Activated CD4-positive, alpha-beta T cell treated with anti-CD3 and anti-CD28 coated beads, Interleukin-2, amount 50 U/mL, for 24 hours (primary cell): ENCODE measurements at regions not wholly inside any gene's neighbourhood (a gene's known extent, or its start where the extent isn't known, plus 50 kb on each side); places are given as distances from the start of the nearest gene placed in this dataset.
"Not testable (repeated sequence)": the region's sequence is repeated elsewhere in the genome, so short reads cannot be mapped to it uniquely, and the experiment has no call there.

Source experiments
- DNase-seq, 2 donors: peaks; one replicate each; pipeline ENCODE4 v3.0.0-alpha.2; 2020; ENCODE audit warnings: low read depth in 1 of 2, low spot score in 1 of 2

- no peak for DNase-seq
These were observed 656.0 kb upstream of the CELF4 start for GRCh38 chr18:38221476-38222100.

DNA sequence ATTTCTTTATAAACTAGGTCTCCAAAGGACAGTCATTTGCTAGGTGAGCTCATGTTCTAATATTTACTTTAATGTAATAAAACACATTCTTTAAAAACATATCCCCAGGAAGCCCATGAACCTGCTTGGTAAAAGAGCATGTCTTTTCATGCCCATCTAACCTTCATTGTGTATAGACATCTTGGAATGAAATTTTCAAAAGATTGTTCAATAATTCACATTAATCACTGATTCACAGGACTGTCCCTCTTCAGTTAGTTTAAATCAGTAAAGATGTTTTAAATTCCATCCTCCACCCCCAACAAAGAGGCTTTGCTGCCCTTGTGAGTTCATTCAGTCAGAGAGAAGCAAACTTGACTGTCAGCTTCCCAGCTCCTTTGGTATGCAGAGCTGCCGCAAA is 633.4 kb upstream of the CELF4 start:
- no peak for DNase-seq

GRCh38 chr18:38198526-38198925 is 632.9 kb upstream of the CELF4 start:
- DNase-seq, result no peak

DNA sequence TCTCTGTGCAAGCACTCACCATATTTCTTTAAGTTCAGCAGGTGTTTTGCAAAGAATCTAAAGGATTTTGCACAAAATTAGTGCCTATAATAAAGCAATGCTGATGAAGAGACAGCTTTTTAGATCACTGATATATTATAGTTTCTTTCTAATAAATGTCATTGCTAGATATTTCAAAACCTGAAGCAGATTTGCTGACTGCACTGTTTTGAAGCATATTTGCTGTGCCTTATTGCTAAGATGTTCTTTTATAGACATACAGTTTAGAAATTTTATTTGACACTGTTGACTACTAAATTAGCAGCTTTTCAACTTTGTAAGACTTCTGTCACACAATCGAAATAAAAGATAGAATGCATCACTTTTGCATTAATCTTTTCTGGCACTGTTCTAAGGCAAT is 620.9 kb upstream of the CELF4 start:
- no peak for DNase-seq

- DNase-seq, result no peak
These were observed 609.0 kb upstream of the CELF4 start for GRCh38 chr18:38174594-38174993.

DNA sequence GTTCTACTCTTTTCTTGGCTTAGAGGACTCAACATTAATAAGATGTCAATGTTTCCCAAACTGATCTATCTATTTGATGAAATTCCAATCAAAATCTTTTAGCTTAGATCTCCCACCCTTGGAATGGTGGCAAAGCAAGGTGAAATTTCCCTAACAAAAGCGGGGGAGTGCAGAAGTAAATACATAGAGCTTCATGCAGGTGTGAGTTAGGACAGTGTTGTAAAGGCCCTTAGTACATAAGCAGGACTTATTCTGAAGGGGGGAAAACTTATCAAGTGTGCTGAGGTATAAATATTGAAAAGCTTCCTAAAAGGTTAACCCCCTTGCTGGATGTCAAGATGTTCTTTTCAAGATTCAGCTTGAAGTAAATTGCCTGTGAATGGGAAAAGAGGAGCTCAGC is 608.6 kb upstream of the CELF4 start:
- no peak for DNase-seq

GRCh38 chr18:38170845-38171244 is 605.2 kb upstream of the CELF4 start:
- DNase-seq, result no peak

GRCh38 chr18:38167623-38168022 is 602.0 kb upstream of the CELF4 start:
- no peak for DNase-seq

DNA sequence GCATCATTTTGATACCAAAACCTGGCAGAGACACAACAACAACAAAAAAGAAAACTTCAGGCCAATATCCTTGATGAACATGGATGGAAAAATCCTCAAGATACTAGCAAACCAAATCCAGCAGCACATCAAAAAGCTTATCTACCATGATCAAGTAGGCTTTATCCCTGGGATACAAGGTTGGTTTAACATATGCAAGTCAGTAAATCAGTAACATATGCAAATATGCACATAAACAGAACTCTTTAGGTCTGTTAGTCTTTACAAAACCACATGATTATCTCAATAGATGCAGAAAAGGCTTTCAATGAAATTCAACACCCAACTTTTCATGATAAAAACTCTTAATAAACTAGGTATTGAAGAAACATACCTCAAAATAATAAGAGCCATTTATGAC is 587.5 kb upstream of the CELF4 start:
- not testable (repeated sequence) for DNase-seq

DNA sequence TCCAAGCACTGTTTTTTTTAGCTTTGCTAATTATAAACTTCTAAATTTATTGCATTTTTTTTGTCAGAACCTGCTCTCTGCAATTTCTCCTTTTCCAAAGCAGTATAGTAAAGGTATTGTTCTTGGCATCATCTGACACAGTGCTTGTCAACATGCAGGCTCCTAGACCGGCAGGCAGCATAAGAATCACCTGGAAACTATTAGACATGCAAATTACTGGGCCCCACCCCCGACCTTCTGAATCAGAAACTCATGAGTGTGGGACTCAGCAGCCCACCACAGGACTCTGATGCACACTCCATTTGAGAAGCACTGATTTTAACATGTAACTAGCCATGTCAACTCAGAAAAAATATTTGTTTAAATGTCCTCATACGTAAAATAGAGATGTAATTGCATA is 551.1 kb upstream of the CELF4 start:
- no peak for DNase-seq

- DNase-seq, result no peak
These were observed 549.6 kb upstream of the CELF4 start for GRCh38 chr18:38115201-38115600.

- DNase-seq, result no peak
These were observed 521.9 kb upstream of the CELF4 start for GRCh38 chr18:38087538-38087937.

DNA sequence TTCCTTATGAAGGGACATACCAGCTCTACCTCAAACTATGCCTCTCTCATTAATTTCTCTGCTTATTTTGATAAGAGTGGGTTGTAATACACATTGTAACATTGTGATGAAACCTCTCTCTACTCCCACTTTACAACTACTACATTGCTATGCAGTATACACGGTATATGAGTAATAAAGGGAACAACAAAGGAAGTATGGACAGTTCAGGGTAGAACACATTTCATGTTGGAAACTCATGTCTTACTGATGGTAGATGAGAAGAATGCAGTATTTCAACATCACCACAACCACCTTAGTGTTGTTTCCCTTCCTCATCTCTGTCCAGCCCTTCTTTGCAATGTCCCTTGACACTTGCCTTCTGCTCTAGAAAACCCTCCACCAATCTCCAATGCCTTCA is 515.9 kb upstream of the CELF4 start:
- no peak for DNase-seq

DNA sequence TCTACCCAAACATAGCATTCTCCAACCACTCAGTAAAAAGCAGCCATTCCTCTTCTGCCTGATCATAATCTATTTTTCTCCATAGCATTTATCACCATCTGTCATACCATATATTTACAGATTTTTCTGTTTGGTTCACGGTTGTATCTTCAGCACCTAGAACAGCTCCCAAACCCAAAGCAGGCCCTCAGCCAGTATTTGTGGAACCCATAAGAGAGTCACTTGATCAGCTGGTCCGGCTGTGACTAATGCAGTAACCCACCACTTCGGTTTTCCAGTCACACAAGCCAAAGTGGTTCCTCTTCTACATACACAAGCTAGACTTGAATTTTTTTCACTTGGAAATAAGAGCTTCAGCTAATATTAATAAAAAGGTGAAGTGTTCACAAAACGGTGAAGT is 511.6 kb upstream of the CELF4 start:
- DNase-seq, result no peak

DNA sequence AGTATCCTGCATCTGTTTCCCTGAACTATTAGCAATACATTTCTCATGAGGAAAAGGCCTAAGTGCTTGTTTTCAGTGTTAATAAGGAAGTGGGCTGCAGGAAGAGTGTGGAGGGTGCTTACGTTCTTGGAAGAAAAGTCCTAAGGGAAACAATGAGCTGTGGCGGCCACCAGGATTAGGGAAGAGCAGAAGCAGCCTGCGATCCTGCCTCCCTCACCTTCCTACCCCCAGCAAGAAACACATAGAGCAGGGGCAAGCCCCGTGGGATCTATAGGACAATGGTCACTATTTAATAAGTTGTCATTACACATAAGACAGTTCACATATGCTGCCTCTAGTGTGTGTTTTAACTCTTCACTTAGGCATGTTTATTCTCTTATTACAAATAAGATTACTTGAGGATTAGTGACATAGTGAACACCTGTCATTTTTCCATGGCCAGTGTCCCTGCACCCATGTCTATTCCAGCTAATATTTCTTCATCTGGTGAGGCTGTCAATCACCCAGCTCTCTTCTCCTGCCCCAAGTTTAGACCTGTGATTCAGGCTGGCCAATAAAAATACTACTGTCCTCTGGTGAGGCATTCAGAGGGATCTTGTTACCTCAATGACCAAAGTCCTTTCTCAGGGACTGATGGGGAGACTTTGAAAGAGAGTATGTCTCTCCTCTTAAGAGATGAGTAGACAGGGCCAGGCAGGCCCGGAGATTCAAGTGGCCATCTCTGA is 510.9 kb upstream of the CELF4 start:
- no peak for DNase-seq

- no peak for DNase-seq
These were observed 508.8 kb upstream of the CELF4 start for GRCh38 chr18:38074298-38074876.

GRCh38 chr18:38067821-38068220 is 502.2 kb upstream of the CELF4 start:
- DNase-seq, result no peak

GRCh38 chr18:38067086-38067485 is 501.5 kb upstream of the CELF4 start:
- DNase-seq, result no peak

DNA sequence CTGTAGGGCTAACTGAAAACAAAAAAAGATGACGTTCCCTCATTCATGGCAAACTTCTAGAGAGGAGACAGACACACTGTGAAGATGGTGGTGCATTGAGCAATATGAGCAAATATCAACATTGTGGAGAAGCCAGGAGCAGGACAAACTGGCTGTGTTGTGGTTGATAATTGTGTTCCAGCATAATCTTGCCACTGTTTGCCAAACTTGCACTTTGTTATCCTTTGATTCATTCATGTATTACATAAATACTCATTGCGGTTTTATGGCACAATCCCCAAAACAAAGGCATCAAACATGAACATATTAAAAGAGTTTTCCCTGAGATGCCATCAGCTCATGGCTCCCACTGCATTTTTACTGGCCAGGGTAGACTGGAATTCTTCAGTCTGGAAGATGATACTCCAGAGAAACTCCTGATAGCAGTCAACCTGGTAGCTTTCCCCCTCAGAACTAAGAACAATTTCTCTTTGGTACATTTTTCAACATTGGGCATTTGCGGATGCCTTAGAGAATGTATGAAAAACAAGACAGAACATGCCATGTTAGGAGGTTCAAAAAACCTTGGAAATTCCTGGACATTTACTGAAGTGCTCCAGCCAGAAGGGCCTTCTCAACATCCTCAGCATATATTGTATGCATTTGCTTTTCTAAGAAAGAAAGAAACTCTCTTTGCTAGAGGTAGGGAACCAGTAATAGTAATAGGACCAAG is 487.4 kb upstream of the CELF4 start:
- no peak for DNase-seq

DNA sequence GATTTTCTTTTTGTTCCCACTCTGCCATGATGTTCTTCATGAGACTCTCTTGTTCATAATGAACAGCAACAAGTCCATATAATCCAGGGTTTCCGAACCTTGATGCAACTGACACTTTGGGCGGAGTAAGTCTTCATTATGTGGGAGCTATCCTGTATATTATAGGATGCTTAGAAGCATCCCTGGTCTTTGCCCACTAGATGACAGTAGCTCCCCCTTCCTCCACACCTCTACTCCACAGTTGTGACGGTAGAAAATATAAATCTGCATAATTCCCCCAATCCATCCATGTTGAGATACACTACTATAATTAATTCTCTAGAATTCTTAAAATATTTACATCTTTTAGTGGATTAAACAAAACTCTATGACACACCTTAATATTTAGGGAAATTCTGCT is 482.2 kb upstream of the CELF4 start:
- no peak for DNase-seq

DNA sequence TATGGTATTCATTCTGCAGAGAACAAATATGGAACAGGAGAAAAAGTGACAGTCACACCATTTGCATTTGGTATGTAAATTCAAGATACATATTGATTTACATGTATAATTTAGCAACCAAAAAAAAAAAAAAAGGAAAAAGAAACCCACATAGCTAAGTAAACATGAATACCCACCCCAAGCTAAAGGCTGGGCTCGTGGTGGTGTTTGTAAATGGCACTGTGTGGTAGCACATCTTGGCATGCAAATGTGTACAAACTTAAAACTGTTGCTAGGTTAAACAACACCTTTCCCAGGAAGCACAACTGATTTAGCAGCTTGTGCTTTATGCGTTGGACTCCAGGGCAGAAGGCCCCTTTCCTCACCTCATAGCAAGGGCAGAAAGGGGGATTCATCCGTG is 481.1 kb upstream of the CELF4 start:
- no peak for DNase-seq

DNA sequence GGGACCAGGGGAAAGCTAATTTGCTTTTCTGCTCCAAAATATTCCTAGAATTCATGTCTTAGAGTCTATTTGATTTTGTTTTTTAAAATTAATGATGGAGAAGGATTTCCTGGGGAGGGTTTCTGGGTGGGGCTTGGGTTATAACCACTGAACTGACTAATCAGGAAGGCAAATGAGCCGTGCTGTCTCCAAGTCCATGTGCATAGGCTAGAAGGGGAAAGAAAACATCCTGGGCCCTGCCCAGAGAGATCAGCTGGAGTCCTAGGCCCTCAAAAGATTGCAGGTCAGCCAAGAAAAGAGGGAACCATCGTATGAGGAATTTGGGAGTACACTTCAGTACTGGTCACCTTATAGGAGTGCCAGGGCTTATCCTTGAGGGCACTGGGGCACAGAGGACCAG is 480.2 kb upstream of the CELF4 start:
- no peak for DNase-seq
